Stimulated activated CD8-positive, alpha-beta memory T cell treated with anti-CD3 and anti-CD28 coated beads, Interleukin-4, amount 100 ng/mL, for 24 hours (primary cell): ENCODE measurements at regions not wholly inside any gene's neighbourhood (a gene's known extent, or its start where the extent isn't known, plus 50 kb on each side); places are given as distances from the start of the nearest gene placed in this dataset.
"Not testable (repeated sequence)": the region's sequence is repeated elsewhere in the genome, so short reads cannot be mapped to it uniquely, and the experiment has no call there.

Experiments
- DNase-seq: peaks from one replicate; pipeline ENCODE4 v3.0.0-alpha.2; 2020; ENCODE audit warnings: low read depth

GRCh38 chr16:33009468-33009867 lies 184.6 kb upstream of the TP53TG3C start:
- DNase-seq = peak; percentile 23

GRCh38 chr16:33027121-33027520 lies 166.9 kb upstream of the TP53TG3C start:
- not testable (repeated sequence) for DNase-seq

- DNase-seq = not testable (repeated sequence)
These were observed 166.1 kb upstream of the TP53TG3C start for GRCh38 chr16:33027941-33028340.

GRCh38 chr16:33028707-33029390 lies 165.2 kb upstream of the TP53TG3C start:
- DNase-seq = not testable (repeated sequence)

- not testable (repeated sequence) for DNase-seq
These were observed 145.2 kb upstream of the TP53TG3C start for GRCh38 chr16:33048849-33049248.

GRCh38 chr16:33059206-33059605 lies 134.8 kb upstream of the TP53TG3C start:
- no peak for DNase-seq

GRCh38 chr16:33059654-33060421 lies 134.2 kb upstream of the TP53TG3C start:
- not testable (repeated sequence) for DNase-seq

GRCh38 chr16:33062763-33063162 lies 131.3 kb upstream of the TP53TG3C start:
- DNase-seq = not testable (repeated sequence)

GRCh38 chr16:33063365-33064170 lies 130.5 kb upstream of the TP53TG3C start:
- not testable (repeated sequence) for DNase-seq

- not testable (repeated sequence) for DNase-seq
These were observed 129.5 kb upstream of the TP53TG3C start for GRCh38 chr16:33064454-33065073.
